Stromal cell of bone marrow (primary cell): ENCODE measurements at regions not wholly inside any gene's neighbourhood (a gene's known extent, or its start where the extent isn't known, plus 50 kb on each side); places are given as distances from the start of the nearest gene placed in this dataset.

Source experiments
- DNase-seq: peaks from one replicate; pipeline ENCODE4 v3.0.0-alpha.2; 2012; ENCODE audit warnings: low read depth

DNA sequence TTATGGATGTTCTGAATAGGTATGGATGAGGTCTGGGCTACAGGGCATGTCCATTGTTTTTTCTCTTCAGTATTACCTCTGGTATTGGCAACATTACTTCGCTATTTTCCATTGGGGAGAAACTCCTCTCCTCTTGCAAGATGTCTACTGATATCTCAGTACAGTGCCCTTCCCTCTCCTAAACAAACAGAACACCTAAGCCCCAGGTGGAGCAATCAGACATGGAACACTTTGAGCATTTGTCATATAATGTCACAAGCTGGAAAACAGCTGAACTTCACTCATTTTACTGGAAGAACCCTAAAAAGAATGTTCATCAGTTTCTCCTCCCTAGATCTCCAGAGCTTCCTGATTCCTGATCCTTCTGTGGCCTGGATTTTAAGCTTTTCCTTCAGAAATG lies 339.8 kb downstream of the FRK start:
- no peak for DNase-seq

DNA sequence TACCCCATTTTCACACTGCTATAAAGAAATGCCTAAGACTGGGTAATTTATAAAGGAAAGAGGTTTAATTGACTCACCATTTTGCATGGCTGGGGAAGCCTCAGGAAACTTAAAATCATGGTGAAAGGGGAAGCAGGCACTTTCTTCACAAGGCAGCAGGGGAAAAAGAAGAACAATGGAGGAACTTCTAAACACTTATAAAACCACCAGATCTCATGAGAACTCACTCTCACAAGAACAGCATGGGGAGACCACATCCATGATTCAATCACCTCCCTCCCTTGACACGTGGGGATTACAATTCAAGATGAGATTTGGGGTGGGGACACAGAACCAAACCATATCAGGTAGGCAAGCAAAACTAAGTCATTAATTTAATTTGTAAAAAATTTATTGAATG lies 343.2 kb downstream of the FRK start:
- DNase-seq, result no peak

DNA sequence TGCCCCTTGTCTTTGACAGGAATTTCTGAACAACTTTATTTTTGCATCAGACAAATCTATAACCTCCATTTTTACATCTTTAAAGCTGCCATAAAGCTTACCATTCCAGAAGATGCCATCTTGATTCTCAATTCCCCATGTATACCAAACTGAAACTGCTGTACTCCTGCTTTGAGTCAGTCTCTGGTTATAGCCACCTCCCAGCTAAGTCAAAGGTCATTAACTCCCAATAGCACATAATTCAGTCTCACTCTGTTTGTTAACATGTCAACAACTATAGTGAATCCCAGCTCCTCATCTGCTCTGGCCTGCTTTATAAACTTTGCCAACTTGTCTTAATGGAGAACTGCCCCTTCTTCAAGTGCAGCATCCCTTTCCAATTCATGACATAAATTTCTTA lies 343.6 kb downstream of the FRK start:
- DNase-seq, result no peak

DNA sequence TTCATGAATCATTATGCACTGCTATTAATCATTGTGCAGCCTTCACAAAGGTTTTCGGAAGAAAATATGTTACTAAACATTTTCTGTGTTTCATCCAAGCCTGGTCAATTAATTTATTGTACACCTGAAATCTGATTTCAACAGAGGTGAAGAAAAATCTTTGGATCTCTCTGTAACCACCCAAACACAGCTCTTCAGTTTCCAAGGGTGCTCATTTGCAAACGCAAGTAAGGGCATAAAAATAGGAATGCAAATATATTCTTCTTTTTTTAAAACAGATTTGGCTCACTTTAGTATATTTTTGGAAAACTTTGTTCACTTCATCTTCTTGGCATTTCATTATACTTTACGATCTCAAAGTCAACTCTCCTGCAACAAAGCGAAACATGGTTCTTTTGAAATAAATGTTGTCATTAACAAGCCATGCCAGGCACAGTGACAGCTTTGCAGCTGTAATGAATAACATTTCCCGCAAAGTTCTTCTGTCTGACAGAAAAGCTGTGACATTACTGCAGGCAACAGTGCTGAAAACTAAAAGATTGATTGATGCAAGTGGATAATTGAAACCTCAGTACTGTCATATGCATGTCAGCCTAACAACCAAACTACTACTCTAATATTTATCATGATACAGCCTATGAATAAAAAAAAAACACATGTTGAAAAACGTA lies 348.3 kb downstream of the FRK start:
- DNase-seq, result no peak

DNA sequence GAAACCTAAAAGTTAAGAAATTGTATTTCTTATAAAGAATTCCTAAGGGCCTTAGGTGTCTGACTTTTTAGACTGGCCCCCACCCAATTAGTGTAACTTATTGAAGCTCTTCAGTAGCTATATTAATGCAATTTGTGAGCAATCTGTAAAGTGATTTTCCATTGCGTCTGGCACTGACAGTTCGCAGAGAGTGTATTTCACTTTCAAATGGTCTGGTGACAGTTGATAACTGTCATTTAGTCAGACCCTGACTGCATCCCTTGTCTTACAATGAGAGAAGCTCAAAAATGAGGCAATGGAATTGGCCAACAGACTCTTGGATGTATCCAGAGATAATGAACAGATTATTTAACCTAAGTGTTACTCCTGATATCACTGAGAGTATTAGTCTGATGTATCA lies 351.8 kb downstream of the FRK start:
- no peak for DNase-seq

DNA sequence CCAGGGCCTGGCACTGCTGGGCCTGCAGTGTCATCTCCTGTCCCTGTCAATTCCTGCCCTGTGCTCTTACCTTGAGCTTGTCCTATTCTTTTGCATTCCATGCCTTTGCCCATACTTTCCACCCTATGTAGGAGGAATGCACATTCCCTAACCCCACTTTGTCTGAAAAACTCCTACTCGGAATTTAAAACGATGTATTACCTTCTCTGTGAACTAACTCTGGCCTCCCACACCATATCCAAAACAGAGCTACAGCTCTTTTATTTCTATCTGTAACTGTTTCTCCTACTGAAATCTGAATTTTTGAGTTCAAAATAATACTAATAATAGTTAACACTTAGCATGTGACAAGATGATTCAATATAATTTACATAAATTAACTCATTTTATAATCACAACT lies 353.7 kb downstream of the FRK start:
- no peak for DNase-seq

DNA sequence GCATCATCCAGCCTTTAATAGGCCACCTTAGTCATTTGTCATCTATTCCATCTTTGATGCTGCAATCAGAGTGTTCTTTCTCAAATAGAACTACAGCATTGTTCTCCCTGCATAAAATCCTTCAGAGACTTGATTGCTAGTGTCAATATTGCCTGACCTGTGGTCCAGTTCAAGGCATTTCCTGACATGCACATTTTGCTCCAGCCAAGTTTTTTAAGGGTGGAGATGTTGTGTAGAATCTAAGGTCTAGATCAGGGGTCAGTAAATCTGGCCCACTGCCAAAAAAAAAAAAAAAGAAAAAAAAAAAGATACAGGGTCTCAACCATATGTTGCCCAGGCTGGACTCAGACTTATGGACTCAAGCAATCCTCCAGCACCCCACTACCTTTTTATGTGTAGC lies 354.4 kb downstream of the FRK start:
- no peak for DNase-seq

DNA sequence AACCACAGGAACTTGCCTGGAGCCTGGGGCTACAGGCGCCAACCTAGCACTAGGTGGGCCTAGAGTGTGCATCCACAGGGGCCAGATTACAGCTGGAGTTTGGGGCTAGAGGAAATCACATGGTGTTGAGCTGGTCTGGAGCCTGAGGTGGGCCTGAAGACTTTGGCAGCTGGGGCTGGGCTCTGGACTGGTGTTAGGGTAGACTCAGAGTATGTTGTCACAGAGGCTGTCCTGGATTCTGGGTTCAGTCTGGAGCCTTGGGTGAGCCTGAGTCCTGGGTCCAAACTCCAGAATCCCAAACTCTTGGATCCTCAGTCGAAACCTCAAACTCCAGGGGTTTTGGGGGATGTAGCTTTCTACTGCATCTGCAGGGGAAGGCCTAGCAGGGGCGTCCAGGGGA lies 356.7 kb downstream of the FRK start:
- DNase-seq, result no peak

DNA sequence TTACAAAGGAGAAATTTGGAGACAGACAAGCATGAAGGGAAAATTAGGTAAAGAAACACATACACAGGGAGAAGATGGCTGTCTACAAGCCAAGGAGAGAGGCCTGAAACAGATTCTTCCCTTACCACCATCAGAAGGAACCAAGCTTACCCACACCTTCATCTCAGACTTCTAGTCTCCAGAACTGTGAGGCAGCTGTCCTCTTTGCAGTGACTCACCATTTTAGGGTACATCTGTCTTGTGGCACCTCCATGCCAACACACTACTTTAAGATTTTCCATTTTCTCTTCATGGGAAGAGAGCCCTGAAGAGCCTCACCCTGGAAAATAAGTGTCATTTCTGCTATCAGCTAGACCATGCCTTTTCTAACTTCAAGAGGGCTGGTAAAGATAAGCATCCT lies 369.3 kb downstream of the FRK start:
- no peak for DNase-seq

DNA sequence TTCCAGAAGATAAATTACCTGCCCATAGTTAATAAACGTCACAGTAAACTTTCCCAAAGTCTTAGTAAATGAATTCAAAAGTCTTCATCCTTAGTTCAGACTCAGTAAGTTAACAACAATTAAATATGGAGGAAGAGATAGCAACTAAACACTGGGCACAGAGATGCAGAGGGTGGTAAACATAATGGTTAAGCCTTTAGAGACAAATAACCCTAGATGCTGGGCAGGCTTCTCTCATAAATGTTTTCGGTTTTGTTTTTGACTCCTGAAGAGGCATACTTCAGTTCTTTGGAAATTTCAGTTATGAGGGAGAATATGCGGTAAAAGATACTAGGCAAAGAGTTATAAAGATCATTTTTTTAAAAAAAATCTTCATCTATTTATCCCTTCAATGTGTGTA lies 369.8 kb downstream of the FRK start:
- no peak for DNase-seq

DNA sequence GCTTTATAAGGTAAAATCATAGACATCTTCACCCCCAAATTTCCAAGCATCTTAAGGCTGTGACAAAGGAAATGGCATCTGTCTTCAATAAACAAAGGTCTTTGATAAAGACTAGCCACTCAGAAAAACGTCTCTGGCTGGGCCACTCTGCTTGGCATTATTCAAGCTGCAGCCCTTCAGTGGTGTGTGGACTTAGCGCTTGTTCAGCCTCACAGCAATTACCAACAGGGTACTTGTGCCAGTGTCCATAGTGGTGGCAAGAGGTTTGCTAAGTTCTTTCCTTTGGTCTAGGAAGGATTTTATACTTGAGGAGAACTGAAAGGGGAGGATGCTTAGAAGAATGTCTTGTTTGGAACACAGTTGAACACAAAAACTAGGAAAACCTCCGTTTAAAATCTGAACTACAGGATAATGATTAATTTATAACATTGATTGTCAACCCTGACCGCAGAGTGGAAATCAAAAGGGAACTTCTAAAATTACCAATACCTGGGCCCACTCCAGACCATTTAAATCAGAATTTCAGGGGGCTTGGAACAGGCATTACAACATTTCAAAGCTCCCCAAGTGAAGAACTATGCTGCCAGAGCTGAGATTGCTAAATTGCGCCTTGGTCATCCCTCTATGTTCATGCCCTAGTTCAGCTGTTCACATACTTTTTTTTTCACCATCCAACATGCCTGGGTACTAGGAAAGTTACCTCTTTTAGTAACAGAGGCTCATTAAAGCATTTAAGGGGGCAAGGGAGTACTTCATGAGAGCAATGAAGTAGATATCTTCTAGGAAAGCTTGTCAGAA lies 378.5 kb downstream of the FRK start:
- DNase-seq, result no peak

DNA sequence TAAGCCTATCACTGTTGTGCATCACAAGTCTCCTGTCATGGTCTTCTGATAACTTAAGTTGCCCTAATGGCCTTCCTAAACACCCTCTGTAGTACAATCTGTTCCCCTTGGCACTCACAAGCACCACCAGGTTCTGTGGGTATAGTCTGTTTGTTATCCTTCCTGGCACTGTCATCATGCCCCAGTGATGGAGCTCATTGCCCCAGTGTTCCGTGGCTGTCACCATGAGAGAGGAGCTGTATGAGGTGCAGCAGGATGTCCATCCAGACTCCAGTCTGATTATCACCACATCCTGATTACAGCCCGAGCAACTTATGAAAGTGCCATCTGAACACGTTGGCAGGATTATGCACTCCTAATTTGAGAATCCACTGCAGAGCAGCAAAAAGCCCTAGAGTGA lies 380.1 kb downstream of the FRK start:
- no peak for DNase-seq

DNA sequence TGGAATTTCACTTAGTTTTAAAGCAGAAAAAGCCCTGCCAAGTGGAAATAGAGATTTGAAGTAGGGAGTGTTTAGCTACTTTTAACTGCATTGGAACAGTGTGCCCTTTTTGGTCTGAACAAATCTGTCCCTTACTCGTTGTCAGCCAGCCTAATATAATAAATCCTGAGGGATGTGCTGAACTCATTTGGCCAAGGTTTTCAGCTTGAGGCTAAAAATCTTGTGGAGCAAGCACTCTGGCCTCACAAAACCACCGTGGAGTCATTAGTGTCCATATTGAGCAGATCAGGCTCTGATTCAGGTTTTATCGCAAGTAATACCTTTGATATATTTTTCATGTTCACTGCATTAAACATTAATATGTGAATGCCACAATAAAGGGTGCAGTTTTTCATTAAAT lies 383.5 kb downstream of the FRK start:
- no peak for DNase-seq

DNA sequence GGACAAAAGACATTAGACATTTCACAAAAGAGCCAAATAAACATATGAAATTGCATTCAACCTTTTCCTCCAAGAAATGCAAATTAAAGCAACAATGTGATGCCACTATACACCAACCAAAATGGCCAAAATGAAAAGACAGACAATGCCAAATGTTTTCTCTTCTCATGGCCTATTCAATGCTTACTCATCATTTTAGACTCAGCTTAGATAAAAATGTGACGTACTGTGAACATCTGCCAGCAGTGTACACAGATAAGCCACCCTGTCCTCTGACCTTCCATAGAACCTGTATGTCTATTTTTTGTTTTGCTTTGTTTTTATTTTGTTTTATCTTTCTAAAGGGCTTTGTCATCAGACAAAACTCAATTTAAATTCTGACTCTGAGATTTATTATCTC lies 385.2 kb downstream of the FRK start:
- no peak for DNase-seq

DNA sequence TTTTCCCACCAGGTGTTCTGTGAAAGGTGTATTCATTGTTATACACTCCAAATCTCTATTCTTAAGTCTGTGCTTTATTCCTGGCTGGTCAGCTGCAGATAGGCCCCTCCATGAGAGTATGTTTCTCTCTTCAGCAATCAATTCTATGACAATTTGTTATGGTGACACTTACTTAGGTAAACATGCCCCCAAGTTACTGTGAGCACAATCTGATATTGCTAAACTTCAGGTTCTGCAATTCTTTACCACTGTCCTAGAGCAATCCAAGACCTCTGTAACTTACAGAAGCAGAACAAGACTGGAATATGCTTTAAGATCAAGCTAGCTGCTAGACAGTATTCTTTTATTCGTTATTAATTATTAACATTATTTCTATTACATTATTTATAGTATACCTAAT lies 391.9 kb downstream of the FRK start:
- DNase-seq, result no peak

DNA sequence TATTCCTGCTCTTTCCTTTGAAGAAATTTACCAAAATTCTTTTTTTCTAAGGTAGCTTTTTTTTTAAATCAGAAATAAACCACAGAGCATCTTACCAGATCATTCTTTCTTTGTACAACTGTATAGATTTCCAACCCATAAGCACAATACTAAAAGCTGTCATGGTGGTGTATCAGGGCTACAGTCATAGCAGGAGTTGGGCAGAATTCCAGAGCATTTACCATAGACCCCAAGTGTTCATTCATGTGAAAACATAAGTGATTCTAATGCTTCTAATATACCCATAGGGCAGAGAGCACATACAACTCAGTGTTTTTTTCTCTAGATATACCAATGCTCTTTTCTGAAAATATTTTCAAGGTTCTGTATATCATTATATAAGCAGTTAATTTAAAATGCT lies 392.5 kb downstream of the FRK start:
- DNase-seq, result no peak

DNA sequence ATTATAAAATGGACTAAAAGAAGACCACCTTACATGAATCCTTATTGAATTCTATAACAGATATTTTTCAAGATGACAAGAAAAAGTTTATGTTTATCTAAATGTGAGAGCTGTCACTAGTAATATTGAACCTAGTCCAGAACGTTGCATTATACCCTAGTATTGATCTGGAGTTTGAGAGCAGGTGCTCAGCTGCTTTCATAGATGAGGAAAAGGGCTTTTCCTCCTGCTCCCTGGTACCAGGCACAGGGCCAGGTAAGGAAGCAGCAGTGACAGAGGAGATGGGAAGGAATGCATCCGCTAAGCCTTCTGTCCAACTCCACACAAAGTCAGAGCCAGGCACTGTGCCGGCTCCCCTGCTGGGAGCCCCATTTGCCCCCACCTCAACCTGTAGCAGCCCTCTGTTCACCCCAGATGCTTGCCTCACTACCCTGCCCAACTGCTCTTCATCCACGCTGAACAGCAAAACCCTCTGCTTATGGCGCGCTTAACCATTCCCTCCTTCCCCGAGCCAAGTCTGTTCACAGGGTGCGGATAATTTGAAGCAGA lies 393.1 kb downstream of the FRK start:
- DNase-seq, result no peak

DNA sequence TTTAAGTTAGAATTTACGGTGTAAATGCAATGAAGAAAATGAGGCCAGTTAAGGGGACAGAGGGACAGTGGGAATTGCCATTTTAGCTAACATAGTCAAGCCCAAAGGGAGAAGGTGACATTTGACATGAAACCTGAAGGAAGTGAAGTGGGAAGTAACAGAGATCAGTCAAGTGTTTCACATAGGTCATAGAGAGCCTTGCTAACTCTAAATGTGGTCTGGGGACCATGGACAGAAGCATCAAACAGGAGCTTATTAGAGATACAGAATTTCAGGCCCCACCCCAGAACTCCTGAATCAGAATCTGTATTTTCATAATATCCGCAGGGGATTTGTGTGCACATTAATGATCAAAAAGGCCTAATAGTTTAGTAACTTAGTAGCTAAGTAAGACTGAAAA lies 393.7 kb downstream of the FRK start:
- DNase-seq, result no peak

DNA sequence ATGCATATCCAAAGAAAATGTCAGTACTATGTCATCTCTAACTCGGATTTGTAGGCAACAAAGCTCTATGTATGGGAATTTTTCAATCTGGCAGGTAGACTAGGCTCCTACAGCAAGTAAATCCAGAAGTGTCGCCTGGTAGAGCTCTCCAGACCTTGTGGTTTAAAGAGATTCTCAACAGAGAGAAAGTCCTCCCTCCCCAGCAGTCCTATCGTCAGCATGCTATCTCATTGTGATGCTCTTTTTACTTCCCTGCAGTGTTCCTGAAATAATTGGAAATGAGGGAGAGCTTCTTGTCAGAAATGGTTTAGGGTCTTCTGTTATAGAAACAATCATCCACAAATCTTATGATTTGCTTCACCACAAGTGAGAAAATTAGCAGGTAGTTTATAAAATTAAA lies 395.4 kb downstream of the FRK start:
- DNase-seq, result no peak

DNA sequence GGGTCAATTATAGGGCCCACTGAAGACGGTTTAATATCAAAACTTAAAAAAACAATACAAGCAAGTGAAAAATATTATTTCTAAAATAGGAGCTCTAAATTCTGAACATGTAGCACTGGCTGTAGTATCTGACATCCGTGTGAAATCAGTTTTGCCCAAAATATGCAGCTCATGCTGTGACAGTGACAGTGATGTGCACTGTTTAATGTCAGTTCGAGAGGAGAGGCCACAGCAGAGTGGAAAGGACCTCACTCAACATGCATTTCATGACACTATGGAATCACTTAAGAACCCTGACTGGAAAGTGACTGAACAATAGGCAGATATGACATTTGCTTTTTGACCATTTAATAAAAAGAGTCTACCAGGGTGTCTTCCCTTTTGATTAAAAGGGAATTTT lies 397.0 kb downstream of the FRK start:
- DNase-seq, result no peak

DNA sequence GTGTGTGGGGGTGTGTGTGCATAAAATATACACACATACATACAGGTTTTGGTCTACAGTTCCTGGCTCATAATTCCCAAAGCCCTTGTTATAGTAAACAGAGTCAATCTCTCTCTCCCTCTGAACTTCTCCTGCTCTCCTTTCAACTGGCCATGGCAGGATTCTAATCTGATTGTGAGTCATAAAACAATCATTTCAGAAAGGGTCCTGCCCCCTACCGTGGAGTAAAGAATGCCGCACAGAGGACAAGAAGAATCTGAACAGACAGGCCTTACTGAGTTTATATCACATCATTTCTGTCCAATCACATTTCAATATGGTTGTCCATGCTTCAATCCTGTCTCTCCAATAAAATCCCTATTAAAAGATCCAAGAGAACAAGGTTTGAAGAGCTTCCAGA lies 416.9 kb downstream of the FRK start:
- peak; percentile 6 for DNase-seq

DNA sequence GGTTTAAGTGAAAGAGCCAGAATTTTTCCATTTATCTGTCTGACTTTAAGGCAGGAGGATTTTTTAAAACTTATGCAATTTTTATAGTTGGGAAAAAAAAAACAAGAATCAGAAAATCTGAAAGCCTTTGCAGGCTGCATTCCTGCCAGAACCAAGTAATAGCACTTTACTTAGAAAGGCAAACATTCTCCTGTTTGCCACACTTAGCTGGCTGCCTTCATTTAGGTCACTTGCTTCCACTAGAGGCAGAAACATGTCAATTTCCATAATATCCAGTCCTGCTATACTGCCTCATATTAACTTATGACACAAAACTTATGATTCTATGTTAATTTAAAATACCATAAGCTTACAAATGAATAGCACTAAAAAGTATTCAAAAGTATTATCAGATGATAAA lies 425.8 kb downstream of the FRK start:
- DNase-seq, result no peak

DNA sequence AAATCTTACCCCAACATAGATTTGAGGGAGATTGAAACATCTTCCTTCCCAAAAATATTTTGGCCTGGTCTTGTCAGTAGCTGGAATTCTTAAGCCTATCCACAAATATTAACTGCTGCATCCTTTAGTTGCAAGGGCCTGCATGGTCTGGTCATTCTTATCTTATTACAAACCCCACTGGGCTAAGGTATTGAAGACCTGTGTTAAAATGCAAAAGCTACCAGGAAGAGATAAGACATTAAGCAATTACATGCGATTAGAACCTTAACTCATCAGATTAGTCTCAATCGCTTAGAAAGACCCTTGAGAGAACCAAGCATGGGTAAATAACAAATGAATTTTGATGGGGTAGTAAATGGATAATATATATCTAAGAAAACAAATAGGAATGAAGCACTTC lies 426.6 kb downstream of the FRK start:
- no peak for DNase-seq

DNA sequence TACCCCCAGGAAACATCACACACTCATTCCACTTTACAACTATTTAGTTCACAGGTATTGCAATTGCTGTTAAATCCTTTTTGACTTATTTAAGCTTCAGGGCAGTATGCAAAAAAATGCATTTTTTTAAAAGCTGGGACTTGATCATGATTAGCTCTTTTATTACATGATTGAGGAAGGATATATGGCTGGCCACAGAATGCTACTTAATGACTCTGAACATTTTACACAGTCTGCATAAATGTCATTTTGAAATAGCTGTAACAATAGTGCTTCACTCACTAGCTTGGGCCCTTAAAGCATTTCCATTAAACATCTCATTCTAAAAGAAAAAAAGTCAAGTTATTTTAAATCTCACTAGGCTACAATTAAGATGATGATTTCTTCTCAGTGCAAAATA lies 429.7 kb downstream of the FRK start:
- no peak for DNase-seq
